B cell (primary cell): ENCODE measurements at regions not wholly inside any gene's neighbourhood (a gene's known extent, or its start where the extent isn't known, plus 50 kb on each side); places are given as distances from the start of the nearest gene placed in this dataset.

ENCODE experiments used
- ATAC-seq: fragments of 200-7000 bp; cut with Tn5 transposase; one replicate; pipeline ENCODE4 v1.10.0; 2021; ENCODE audit warnings: low read depth, mild to moderate bottlenecking, moderate number of reproducible peaks, moderate library complexity
- CTCF ChIA-PET: fragments of 350-600 bp; sonication (Branson Sonifier 250); formaldehyde crosslinking; loops from one replicate; lab custom pipeline; 2021; ENCODE audit warnings: antibody characterized with exemption, inconsistent platforms; lab: Charles Lee
- POLR2A ChIA-PET: fragments of 350-600 bp; sonication (Branson Sonifier 250); formaldehyde crosslinking; loops from one replicate; lab custom pipeline; 2021; ENCODE audit warnings: antibody characterized with exemption; lab: Charles Lee
- DNase-seq: peaks from one replicate; pipeline ENCODE4 v3.0.0; 2013
- H2AFZ ChIP-seq: 2 replicates; pipeline ENCODE4 v1.6.1; 2012; ENCODE audit warnings: mild to moderate bottlenecking, low read depth, low read length; ENCODE audit not compliant: insufficient read depth, poor library complexity, severe bottlenecking
- H3K27ac ChIP-seq, 2 donors: 1 replicate in 1 of 2; 2 replicates in 1 of 2; pipeline ENCODE4 v1.5.1; 2012 to 2013; ENCODE audit warnings: low read length in 2 of 2, mild to moderate bottlenecking in 2 of 2, moderate library complexity in 1 of 2
- H3K27me3 ChIP-seq, 4 experiments: fragments of 200-600 bp in 1 of 4; sonication (generic) in 1 of 4; replicated peaks in 1 of 4; 1 replicate in 2 of 4; 2 replicates in 2 of 4; pipeline versions ENCODE4 v1.6.1 to v1.7.0; 2013 to 2016; ENCODE audit warnings: low read length in 3 of 4, mild to moderate bottlenecking in 2 of 4, mixed read lengths in 1 of 4, moderate library complexity in 1 of 4; ENCODE audit not compliant: insufficient read depth in 4 of 4, control insufficient read depth in 3 of 4; ENCODE audit errors: control extremely low read depth in 1 of 4
- H3K36me3 ChIP-seq, 2 experiments: replicated peaks in 1 of 2; 1 replicate in 1 of 2; 2 replicates in 1 of 2; pipeline versions ENCODE4 v1.6.1 to v1.7.1; 2013; ENCODE audit warnings: low read length in 1 of 2; ENCODE audit not compliant: insufficient read depth in 2 of 2, control insufficient read depth in 1 of 2; ENCODE audit errors: control extremely low read depth in 1 of 2, extremely low read depth in 1 of 2
- H3K4me1 ChIP-seq, 2 donors: fragments of 200-600 bp in 1 of 2; sonication (generic) in 1 of 2; 1 replicate in 1 of 2; 2 replicates in 1 of 2; pipeline versions ENCODE4 v1.5.1 to v1.6.1; 2013 to 2017; ENCODE audit warnings: low read length in 2 of 2; ENCODE audit not compliant: control insufficient read depth in 2 of 2, insufficient read depth in 2 of 2
- H3K4me2 ChIP-seq: replicated peaks from 2 replicates; pipeline ENCODE3; 2012; ENCODE audit warnings: mild to moderate bottlenecking, low read depth, low read length; ENCODE audit not compliant: poor library complexity, severe bottlenecking
- H3K4me3 ChIP-seq, 5 experiments: fragments of 200-600 bp in 1 of 5; sonication (generic) in 1 of 5; 1 replicate in 3 of 5; 2 replicates in 2 of 5; pipeline versions ENCODE4 v1.5.1 to v1.7.0; 2011 to 2016; ENCODE audit warnings: low read length in 4 of 5, mild to moderate bottlenecking in 4 of 5, low read depth in 2 of 5, control low read depth in 1 of 5, moderate library complexity in 1 of 5; ENCODE audit not compliant: insufficient read depth in 1 of 5; ENCODE audit errors: control extremely low read depth in 1 of 5, extremely low read depth in 1 of 5
- H3K79me2 ChIP-seq: fragments of 200-600 bp; sonication (generic); one replicate; pipeline ENCODE4 v1.6.0; 2016; ENCODE audit warnings: low read length; ENCODE audit not compliant: control insufficient read depth, insufficient read depth
- H3K9ac ChIP-seq: fragments of 200-600 bp; sonication (generic); 2 replicates; pipeline ENCODE4 v1.6.1; 2017; ENCODE audit warnings: mild to moderate bottlenecking, low read length, moderate library complexity
- H3K9me3 ChIP-seq, 3 donors: one replicate each; pipeline versions ENCODE4 v1.6.1 to v1.7.1; 2013; ENCODE audit warnings: low read length in 2 of 3; ENCODE audit not compliant: control insufficient read depth in 2 of 3, insufficient read depth in 1 of 3; ENCODE audit errors: control extremely low read depth in 1 of 3
- H4K20me1 ChIP-seq: 2 replicates; pipeline ENCODE4 v1.6.0; 2012; ENCODE audit warnings: mild to moderate bottlenecking, low read length; ENCODE audit not compliant: insufficient read depth, control insufficient read depth, poor library complexity, severe bottlenecking
- H3K27ac Mint-ChIP-seq: one replicate; pipeline ENCODE4 v1.8.0; 2021; ENCODE audit warnings: mixed read lengths
- H3K27me3 Mint-ChIP-seq: one replicate; pipeline ENCODE4 v1.8.0; 2021; ENCODE audit warnings: mixed read lengths
- H3K4me1 Mint-ChIP-seq: one replicate; pipeline ENCODE4 v1.8.0; 2021; ENCODE audit warnings: mixed read lengths
- H3K4me3 Mint-ChIP-seq: one replicate; pipeline ENCODE4 v1.8.0; 2021; ENCODE audit warnings: mixed read lengths
- H3K9me3 Mint-ChIP-seq: one replicate; pipeline ENCODE4 v1.8.0; 2022; ENCODE audit warnings: mixed read lengths; ENCODE audit not compliant: insufficient read depth
- CTCF ChIP-seq: fragments of 200-600 bp; IDR thresholded peaks from one replicate; pipeline ENCODE4 v1.8.0; 2022; ENCODE audit warnings: antibody characterized with exemption, mild to moderate bottlenecking
- EZH2 ChIP-seq: IDR thresholded peaks from 2 replicates; pipeline ENCODE4 v1.6.1; 2012; ENCODE audit warnings: borderline replicate concordance, low read depth, mild to moderate bottlenecking, moderate library complexity, low read length; ENCODE audit not compliant: insufficient read depth, poor library complexity, severe bottlenecking
- WGBS: methylation state at CpG from one replicate; pipeline ENCODE4 v1.1.5; 2013; ENCODE audit warnings: missing lambda C conversion rate; ENCODE audit not compliant: insufficient coverage; 5-methylcytosine and 5-hydroxymethylcytosine counted together
- intact Hi-C: fragments of 100-400 bp; cut with micrococcal nuclease; formaldehyde crosslinking; loops from one replicate; pipeline ENCODE4 v1.10.0; 2022

- TF ChIP-seq CTCF (no peak), EZH2 (no peak)
- no peak overlapping the region for H2AFZ ChIP-seq
- no peaks in the 10 kb centered on the region for H3K4me1 ChIP-seq
- ATAC-seq (no peak), DNase-seq (no peak)
- peaks cover 13% of the 10 kb centered on the region for H3K27me3 Mint-ChIP-seq
- no peaks in the 10 kb centered on the region for H3K36me3 ChIP-seq
- WGBS: 83% methylated on average over 3 of the region's 3 CpGs
- no peak overlapping the region for H3K27ac Mint-ChIP-seq
- H3K9me3 Mint-ChIP-seq: no peaks in the 10 kb centered on the region
- no peak overlapping the region for H3K4me2 ChIP-seq
- no peak overlapping the region for H3K27ac ChIP-seq
- no peak overlapping the region for H3K9ac ChIP-seq
- no peaks in the 10 kb centered on the region for H3K79me2 ChIP-seq
- POLR2A ChIA-PET: no interaction called here
- no peaks in the 10 kb centered on the region for H3K27me3 ChIP-seq
- CTCF ChIA-PET: no interaction called here
- no peak overlapping the region for H3K4me3 Mint-ChIP-seq
- H3K4me3 ChIP-seq: no peak overlapping the region
- no peaks in the 10 kb centered on the region for H3K4me1 Mint-ChIP-seq
- intact Hi-C loops: no loop called here
- H3K9me3 ChIP-seq: no peaks in the 10 kb centered on the region
- no peaks in the 10 kb centered on the region for H4K20me1 ChIP-seq
Observed at GRCh38 chr4:77282305-77282704, 125.3 kb downstream of the CCNG2 start.

- H3K4me1 Mint-ChIP-seq: no peaks in the 10 kb centered on the region
- WGBS: 90% methylated on average over 2 of the region's 2 CpGs
- ATAC-seq: no peak
Observed at GRCh38 chr4:77284036-77284435, 127.0 kb downstream of the CCNG2 start.

More at GRCh38 chr4:77284036-77284435, 127.0 kb downstream of the CCNG2 start:
- Histone ChIP-seq H3K4me3 (no peak overlapping the region), H4K20me1 (no peaks in the 10 kb centered on the region), H3K9me3 (no peaks in the 10 kb centered on the region), H3K4me1 (no peaks in the 10 kb centered on the region), H3K27me3 (no peaks in the 10 kb centered on the region), H3K36me3 (no peaks in the 10 kb centered on the region), H2AFZ (no peak overlapping the region), H3K9ac (no peak overlapping the region), H3K27ac (no peak overlapping the region), H3K4me2 (no peak overlapping the region), H3K79me2 (no peaks in the 10 kb centered on the region)
- ChIA-PET POLR2A (no interaction called here), CTCF (no interaction called here)
- Mint-ChIP-seq H3K4me3 (no peak overlapping the region), H3K9me3 (no peaks in the 10 kb centered on the region), H3K27me3 (peaks cover 13% of the 10 kb centered on the region), H3K27ac (no peak overlapping the region)
- intact Hi-C loops: no loop called here
- TF ChIP-seq EZH2 (no peak), CTCF (no peak)
- DNase-seq: no peak
